Chondrocyte (in vitro differentiated cells): ENCODE measurements at regions not wholly inside any gene's neighbourhood (a gene's known extent, or its start where the extent isn't known, plus 50 kb on each side); places are given as distances from the start of the nearest gene placed in this dataset.

Experiments
- DNase-seq: peaks from one replicate; pipeline ENCODE4 v3.0.0; 2021; ENCODE audit warnings: mixed read lengths, low spot score
- H3K27ac Mint-ChIP-seq: one replicate; pipeline ENCODE4 v1.8.0; 2021; ENCODE audit warnings: mild to moderate bottlenecking, moderate library complexity, mixed read lengths; ENCODE audit not compliant: unreplicated experiment
- H3K27me3 Mint-ChIP-seq: 2 replicates; pipeline ENCODE4 v1.8.0; 2021; ENCODE audit warnings: low read depth, mixed read lengths
- H3K36me3 Mint-ChIP-seq: 2 replicates; pipeline ENCODE4 v1.8.0; 2021; ENCODE audit warnings: low read depth, mixed read lengths
- H3K4me1 Mint-ChIP-seq: 2 replicates; pipeline ENCODE4 v1.8.0; 2021; ENCODE audit warnings: low read depth, mild to moderate bottlenecking, mixed read lengths
- H3K4me3 Mint-ChIP-seq: one replicate; pipeline ENCODE4 v1.8.0; 2021; ENCODE audit warnings: mild to moderate bottlenecking, moderate library complexity, mixed read lengths; ENCODE audit not compliant: unreplicated experiment
- H3K9me3 Mint-ChIP-seq: 2 replicates; pipeline ENCODE4 v1.8.0; 2021; ENCODE audit warnings: low read depth, mixed read lengths
- CTCF ChIP-seq: fragments of 200-600 bp; sonication (generic); IDR thresholded peaks from 2 replicates; pipeline ENCODE4 v1.5.0; 2021; ENCODE audit warnings: antibody characterized with exemption, mild to moderate bottlenecking, moderate library complexity

- Mint-ChIP-seq H3K27ac (no peak overlapping the region), H3K4me3 (no peak overlapping the region), H3K27me3 (no peaks in the 10 kb centered on the region), H3K4me1 (peaks cover 3% of the 10 kb centered on the region), H3K9me3 (no peaks in the 10 kb centered on the region), H3K36me3 (no peaks in the 10 kb centered on the region)
- no peak for TF ChIP-seq CTCF
- DNase-seq = no peak
These were observed 510.7 kb downstream of the RIT2 start for GRCh38 chr18:42604820-42605219.

DNA sequence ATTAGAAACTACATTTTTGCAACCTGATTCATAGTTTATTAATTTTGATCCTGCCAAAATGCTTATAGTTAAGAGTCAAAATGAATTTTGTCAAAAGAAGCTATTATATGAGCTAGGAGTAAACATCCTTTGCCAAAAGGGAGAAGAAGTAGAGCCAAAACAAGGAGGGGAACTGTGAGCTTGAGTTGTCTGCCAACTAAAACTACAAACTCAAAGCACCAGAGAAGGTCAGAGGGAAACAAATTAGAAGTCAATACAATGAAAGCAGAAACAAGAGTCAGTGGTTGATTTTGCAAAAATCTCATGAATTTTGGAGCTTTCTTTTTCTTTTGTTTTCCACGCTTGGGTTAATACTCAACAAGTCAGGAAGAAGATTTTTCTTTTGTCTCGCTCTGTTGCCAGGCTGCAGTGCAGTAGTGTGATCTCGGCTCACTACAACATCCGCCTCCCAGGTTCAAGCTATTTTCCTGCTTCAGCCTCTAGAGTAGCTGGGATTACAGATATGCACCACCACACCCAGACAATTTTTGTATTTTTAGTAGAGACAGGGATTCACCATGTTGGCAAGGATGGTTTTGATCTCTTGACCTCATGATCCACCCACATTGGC is 508.5 kb downstream of the RIT2 start:
- DNase-seq = no peak
- H3K27me3 Mint-ChIP-seq = no peaks in the 10 kb centered on the region

GRCh38 chr18:42611134-42611533 is 504.4 kb downstream of the RIT2 start:
- peaks cover 5% of the 10 kb centered on the region for H3K4me1 Mint-ChIP-seq
- H3K4me3 Mint-ChIP-seq = no peak overlapping the region
- no peak for DNase-seq
- no peaks in the 10 kb centered on the region for H3K36me3 Mint-ChIP-seq
- H3K27ac Mint-ChIP-seq = no peak overlapping the region
- no peaks in the 10 kb centered on the region for H3K9me3 Mint-ChIP-seq
- no peaks in the 10 kb centered on the region for H3K27me3 Mint-ChIP-seq
- TF ChIP-seq CTCF = no peak

More for the DNA sequence above, 508.5 kb downstream of the RIT2 start:
- H3K36me3 Mint-ChIP-seq = no peaks in the 10 kb centered on the region
- H3K4me3 Mint-ChIP-seq = no peak overlapping the region
- TF ChIP-seq CTCF = no peak
- no peak overlapping the region for H3K27ac Mint-ChIP-seq
- H3K9me3 Mint-ChIP-seq = no peaks in the 10 kb centered on the region
- no peaks in the 10 kb centered on the region for H3K4me1 Mint-ChIP-seq

DNA sequence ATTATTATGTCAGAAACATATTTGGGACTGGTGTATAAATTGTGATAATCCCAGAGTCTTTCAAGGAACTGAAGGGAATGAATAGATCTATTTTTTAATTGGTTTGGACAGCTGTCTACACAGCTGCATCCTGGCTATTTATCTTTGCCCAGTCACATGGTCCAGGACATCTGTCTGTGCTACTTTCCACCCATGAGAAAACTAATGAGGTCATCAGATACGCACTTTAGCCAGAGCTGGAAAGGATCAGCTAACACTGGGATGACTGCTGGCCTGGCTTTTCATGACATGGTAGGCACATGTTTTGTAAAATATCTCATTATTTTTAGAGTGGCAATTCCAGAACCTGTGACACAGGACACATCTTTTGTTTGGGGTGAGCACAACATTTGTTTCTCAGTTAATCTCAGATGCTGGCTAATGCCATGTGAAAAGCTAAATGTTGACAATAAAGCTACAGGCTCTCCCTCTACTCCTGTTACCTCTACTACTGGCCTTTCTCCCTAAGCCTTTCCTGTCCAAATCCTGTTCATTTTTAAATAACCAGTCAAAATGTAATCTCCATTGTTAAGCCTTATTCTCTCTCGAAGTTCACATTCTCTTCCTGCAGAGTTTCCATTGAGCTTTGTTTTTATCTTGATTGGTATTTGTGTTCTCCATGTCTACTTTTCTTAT is 500.7 kb downstream of the RIT2 start:
- Mint-ChIP-seq H3K9me3 (no peaks in the 10 kb centered on the region), H3K4me1 (peaks cover 5% of the 10 kb centered on the region), H3K27ac (no peak overlapping the region), H3K4me3 (no peak overlapping the region), H3K27me3 (no peaks in the 10 kb centered on the region), H3K36me3 (no peaks in the 10 kb centered on the region)
- DNase-seq = no peak
- no peak for TF ChIP-seq CTCF

DNA sequence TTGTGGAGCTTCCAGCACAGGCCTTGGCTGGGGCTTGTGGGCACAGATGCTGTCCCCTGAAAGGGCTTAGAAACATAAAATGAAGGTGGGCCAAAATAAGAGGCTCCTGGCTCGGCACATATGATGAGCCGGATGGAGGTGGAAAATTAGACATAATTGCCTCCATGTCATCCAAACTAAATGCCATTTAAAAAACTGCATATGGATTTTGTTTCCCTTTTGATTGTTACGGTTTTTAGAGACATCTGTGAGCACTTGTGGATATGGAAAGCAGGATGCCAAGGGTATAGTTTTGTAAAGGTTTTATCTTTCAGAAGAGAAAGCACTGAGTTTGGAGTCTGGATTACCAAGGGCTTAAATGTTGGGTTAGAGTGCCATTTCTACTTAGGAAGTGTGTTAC is 498.3 kb downstream of the RIT2 start:
- Mint-ChIP-seq H3K27me3 (no peaks in the 10 kb centered on the region), H3K27ac (no peak overlapping the region), H3K4me1 (peaks cover 5% of the 10 kb centered on the region), H3K4me3 (no peak overlapping the region), H3K9me3 (no peaks in the 10 kb centered on the region), H3K36me3 (no peaks in the 10 kb centered on the region)
- TF ChIP-seq CTCF = no peak
- DNase-seq = no peak
